DND-41 (cell line): ENCODE measurements at regions not wholly inside any gene's neighbourhood (a gene's known extent, or its start where the extent isn't known, plus 50 kb on each side); places are given as distances from the start of the nearest gene placed in this dataset.

Source experiments
- ATAC-seq: fragments of 200-7000 bp; cut with Tn5 transposase; 3 replicates; pipeline ENCODE4 v1.9.1; 2021; ENCODE audit warnings: low read depth; ENCODE audit not compliant: insufficient read depth
- DNase-seq: peaks from one replicate; pipeline ENCODE4 v3.0.0-alpha.2; 2020
- H2AFZ ChIP-seq: 2 replicates; pipeline ENCODE4 v1.6.0; 2012; ENCODE audit warnings: low read depth, low read length
- H3K27ac ChIP-seq: 2 replicates; pipeline ENCODE4 v1.5.1; 2012; ENCODE audit warnings: low read length, inconsistent platforms
- H3K27me3 ChIP-seq: fragments of 200-600 bp; sonication (generic); 2 replicates; pipeline ENCODE4 v1.6.0; 2012; ENCODE audit warnings: low read length, mild to moderate bottlenecking, inconsistent platforms; ENCODE audit not compliant: insufficient read depth, poor library complexity
- H3K36me3 ChIP-seq: 2 replicates; pipeline ENCODE4 v1.5.1; 2012; ENCODE audit warnings: low read length, inconsistent platforms; ENCODE audit not compliant: insufficient read depth
- H3K4me1 ChIP-seq: 2 replicates; pipeline ENCODE4 v1.5.1; 2012; ENCODE audit warnings: mild to moderate bottlenecking, low read length; ENCODE audit not compliant: insufficient read depth
- H3K4me2 ChIP-seq: 2 replicates; pipeline ENCODE4 v1.6.0; 2012; ENCODE audit warnings: mild to moderate bottlenecking, moderate library complexity, low read length, inconsistent platforms; ENCODE audit not compliant: insufficient read depth
- H3K4me3 ChIP-seq, 2 experiments: fragments of 200-600 bp in 1 of 2; shearing (Covaris generic) in 1 of 2; 2 replicates each; pipeline ENCODE4 v1.5.1; 2012 to 2016; ENCODE audit warnings: inconsistent platforms in 2 of 2, low read length in 2 of 2, mild to moderate bottlenecking in 2 of 2, low read depth in 1 of 2, moderate library complexity in 1 of 2
- H3K79me2 ChIP-seq: 2 replicates; pipeline ENCODE4 v1.6.0; 2012; ENCODE audit warnings: low read length, inconsistent platforms; ENCODE audit not compliant: insufficient read depth
- H3K9ac ChIP-seq: 2 replicates; pipeline ENCODE4 v1.6.0; 2012; ENCODE audit warnings: low read depth, mild to moderate bottlenecking, inconsistent platforms, low read length, moderate library complexity
- H3K9me3 ChIP-seq: 2 replicates; pipeline ENCODE4 v1.5.1; 2012; ENCODE audit warnings: low read length, moderate library complexity, mild to moderate bottlenecking, inconsistent platforms; ENCODE audit not compliant: insufficient read depth, severe bottlenecking
- H4K20me1 ChIP-seq: 2 replicates; pipeline ENCODE4 v1.6.0; 2012; ENCODE audit warnings: low read length; ENCODE audit not compliant: insufficient read depth
- EZH2 ChIP-seq: IDR thresholded peaks from 3 replicates; pipeline ENCODE4 v1.6.1; 2012; ENCODE audit warnings: borderline replicate concordance, low read depth, mild to moderate bottlenecking, moderate library complexity, low read length, inconsistent platforms; ENCODE audit not compliant: severe bottlenecking
- TF ChIP-seq, protein P1 (sequence below): IDR thresholded peaks from 2 replicates; pipeline ENCODE4 v1.5.1; 2012; ENCODE audit warnings: borderline replicate concordance, low read length, moderate library complexity, mild to moderate bottlenecking; ENCODE audit not compliant: poor library complexity, severe bottlenecking; ENCODE audit errors: extremely low read depth

DNA sequence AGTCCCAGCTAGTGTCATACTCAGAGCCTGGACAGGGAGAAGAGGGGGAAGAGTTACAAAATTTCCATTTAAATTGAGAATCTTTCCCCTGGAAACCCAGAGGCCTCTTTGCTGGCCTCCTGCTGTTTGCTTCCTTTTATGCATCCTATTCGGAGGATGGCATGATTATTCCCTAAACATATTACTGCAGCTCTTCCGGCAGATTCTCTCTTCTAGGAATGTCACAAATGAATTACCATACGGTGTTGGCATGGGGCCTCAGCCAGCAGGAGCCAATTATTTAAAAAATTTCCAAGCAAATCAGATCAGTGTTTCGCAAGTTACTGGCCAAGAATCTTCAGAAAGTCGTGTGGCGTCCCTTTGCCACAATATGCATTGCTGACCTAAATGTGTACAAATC lies 326.7 kb upstream of the NCAM1 start:
- H3K79me2 ChIP-seq = no peaks in the 10 kb centered on the region
- H3K27me3 ChIP-seq = no peaks in the 10 kb centered on the region
- H3K4me3 ChIP-seq = no peak overlapping the region
- no peaks in the 10 kb centered on the region for H3K4me1 ChIP-seq
- no peak for DNase-seq
- no peak overlapping the region for H3K9ac ChIP-seq
- no peak for TF ChIP-seq EZH2
- TF ChIP-seq, protein P1, sequence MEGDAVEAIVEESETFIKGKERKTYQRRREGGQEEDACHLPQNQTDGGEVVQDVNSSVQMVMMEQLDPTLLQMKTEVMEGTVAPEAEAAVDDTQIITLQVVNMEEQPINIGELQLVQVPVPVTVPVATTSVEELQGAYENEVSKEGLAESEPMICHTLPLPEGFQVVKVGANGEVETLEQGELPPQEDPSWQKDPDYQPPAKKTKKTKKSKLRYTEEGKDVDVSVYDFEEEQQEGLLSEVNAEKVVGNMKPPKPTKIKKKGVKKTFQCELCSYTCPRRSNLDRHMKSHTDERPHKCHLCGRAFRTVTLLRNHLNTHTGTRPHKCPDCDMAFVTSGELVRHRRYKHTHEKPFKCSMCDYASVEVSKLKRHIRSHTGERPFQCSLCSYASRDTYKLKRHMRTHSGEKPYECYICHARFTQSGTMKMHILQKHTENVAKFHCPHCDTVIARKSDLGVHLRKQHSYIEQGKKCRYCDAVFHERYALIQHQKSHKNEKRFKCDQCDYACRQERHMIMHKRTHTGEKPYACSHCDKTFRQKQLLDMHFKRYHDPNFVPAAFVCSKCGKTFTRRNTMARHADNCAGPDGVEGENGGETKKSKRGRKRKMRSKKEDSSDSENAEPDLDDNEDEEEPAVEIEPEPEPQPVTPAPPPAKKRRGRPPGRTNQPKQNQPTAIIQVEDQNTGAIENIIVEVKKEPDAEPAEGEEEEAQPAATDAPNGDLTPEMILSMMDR = no peak
- no peak for ATAC-seq
- no peaks in the 10 kb centered on the region for H4K20me1 ChIP-seq
- H3K9me3 ChIP-seq = no peaks in the 10 kb centered on the region
- no peak overlapping the region for H3K4me2 ChIP-seq
- no peak overlapping the region for H2AFZ ChIP-seq
- H3K27ac ChIP-seq = no peak overlapping the region
- H3K36me3 ChIP-seq = no peaks in the 10 kb centered on the region

DNA sequence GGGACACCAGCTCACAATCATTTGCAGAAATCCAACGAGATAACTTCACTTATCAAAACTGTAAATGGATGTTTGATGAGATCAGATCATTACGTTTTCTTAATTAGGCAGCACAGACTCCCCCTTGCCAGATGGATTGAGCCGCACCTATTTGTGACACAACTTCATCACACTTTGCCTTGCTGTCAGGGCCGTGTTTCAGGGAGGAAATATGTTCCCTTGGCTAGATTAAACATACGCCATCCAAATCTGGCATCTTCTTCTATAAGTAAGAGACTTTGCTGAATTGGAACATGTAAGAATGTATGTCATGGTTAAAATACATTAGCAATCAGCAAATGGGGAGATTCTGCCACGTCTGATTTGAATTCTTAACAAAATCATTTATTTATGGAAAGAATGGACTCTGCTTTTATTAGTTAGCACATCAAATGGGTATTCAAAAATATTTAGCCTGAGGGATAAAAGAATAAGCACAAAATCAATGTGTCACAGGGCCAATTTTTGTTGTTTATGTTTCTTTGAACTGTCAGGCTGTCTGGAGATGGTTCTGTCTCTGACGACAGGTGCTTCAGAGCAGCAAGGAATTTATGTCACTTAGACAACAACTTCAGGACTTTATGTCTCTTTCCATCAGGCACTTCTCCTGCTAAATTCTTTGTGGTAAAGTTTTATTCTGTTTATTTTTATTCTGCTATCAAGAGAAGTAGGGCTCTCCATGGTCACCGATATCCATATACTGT lies 326.1 kb upstream of the NCAM1 start:
- Histone ChIP-seq H3K27me3 (no peaks in the 10 kb centered on the region), H3K27ac (no peak overlapping the region), H3K4me1 (no peaks in the 10 kb centered on the region), H3K4me2 (no peak overlapping the region), H2AFZ (no peak overlapping the region), H3K9me3 (no peaks in the 10 kb centered on the region), H3K9ac (no peak overlapping the region), H4K20me1 (no peaks in the 10 kb centered on the region), H3K79me2 (no peaks in the 10 kb centered on the region), H3K36me3 (no peaks in the 10 kb centered on the region), H3K4me3 (no peak overlapping the region)
- TF ChIP-seq, protein P1 = no peak
- TF ChIP-seq EZH2 = no peak
- ATAC-seq (no peak), DNase-seq (no peak)

DNA sequence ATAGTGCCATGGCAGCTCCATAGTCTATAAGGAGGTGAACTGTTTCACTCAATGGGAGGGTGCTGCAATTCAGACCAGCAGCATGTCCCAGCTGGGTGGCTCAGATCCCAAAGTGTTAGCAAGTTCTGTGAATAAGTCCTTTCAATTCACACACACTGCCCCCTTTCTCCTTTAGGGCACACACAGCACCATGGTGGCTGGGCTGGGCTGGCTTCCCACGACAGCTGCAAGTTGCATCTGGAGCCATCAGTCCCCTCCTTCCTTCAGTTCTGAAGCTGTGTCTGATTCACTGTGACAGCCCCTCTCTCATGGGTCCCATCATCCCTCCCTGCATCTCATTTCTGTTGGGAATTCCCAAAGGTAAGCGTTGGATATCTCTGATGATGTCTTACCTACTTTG lies 324.1 kb upstream of the NCAM1 start:
- ATAC-seq (no peak), DNase-seq (no peak)
- Histone ChIP-seq H3K4me1 (no peaks in the 10 kb centered on the region), H4K20me1 (no peaks in the 10 kb centered on the region), H3K27ac (no peak overlapping the region), H3K9me3 (no peaks in the 10 kb centered on the region), H3K27me3 (no peaks in the 10 kb centered on the region), H3K79me2 (no peaks in the 10 kb centered on the region), H3K36me3 (no peaks in the 10 kb centered on the region), H3K4me3 (no peak overlapping the region), H3K9ac (no peak overlapping the region), H2AFZ (no peak overlapping the region), H3K4me2 (no peak overlapping the region)
- no peak for TF ChIP-seq EZH2
- TF ChIP-seq, protein P1 = no peak

DNA sequence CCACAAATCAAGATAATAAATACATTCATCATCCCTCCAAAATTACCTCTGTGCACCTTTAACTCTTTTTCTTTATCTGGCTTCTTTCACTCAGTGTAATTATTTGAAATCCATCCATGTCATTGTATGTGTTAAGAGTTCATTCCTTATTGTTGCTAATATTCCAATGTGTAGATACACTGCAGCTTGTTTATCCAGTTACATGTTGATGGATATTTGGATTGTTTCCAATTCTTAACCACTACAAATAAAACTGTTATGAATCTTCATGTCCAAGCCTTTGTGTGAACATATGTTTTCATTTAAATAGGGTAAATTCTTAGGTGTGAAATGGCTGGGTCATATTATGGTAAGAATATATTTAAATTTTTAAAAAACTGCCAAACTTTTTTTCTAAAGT lies 323.3 kb upstream of the NCAM1 start:
- ATAC-seq (no peak), DNase-seq (no peak)
- no peaks in the 10 kb centered on the region for H3K9me3 ChIP-seq
- no peaks in the 10 kb centered on the region for H3K36me3 ChIP-seq
- H3K4me1 ChIP-seq = no peaks in the 10 kb centered on the region
- no peaks in the 10 kb centered on the region for H3K27me3 ChIP-seq
- no peak overlapping the region for H3K4me2 ChIP-seq
- H3K79me2 ChIP-seq = no peaks in the 10 kb centered on the region
- H3K27ac ChIP-seq = no peak overlapping the region
- no peaks in the 10 kb centered on the region for H4K20me1 ChIP-seq
- H3K4me3 ChIP-seq = no peak overlapping the region
- no peak overlapping the region for H2AFZ ChIP-seq
- H3K9ac ChIP-seq = no peak overlapping the region
- no peak for TF ChIP-seq EZH2
- TF ChIP-seq, protein P1 = no peak
